ENCODE measurements at regions not wholly inside any gene's neighbourhood (a gene's known extent, or its start where the extent isn't known, plus 50 kb on each side); places are given as distances from the start of the nearest gene placed in this dataset.

- H3K4me1 Mint-ChIP-seq, result peaks cover 28 to 41% of the 10 kb centered on the region in 2 experiments
- Histone ChIP-seq H3K4me2 (ENCODE audit: insufficient read depth, insufficient read length, low read length) (no peak overlapping the region), H3K27ac (ENCODE audit: insufficient read length, low read depth, low read length) (no peak overlapping the region)
These were observed 127.6 kb downstream of the WIF1 start for GRCh38 chr12:64993461-64993860.

More at GRCh38 chr12:64993461-64993860, 127.6 kb downstream of the WIF1 start:
- Mint-ChIP-seq H3K36me3 (ENCODE audit: insufficient read depth in 1 of 3, low read depth in 3 of 3) (peaks cover 23 to 36% (median 32%) of the 10 kb centered on the region in 3 experiments), H3K27me3 (ENCODE audit: low read depth) (peaks cover 3% of the 10 kb centered on the region; the same call in 1 of the 2 replicates), H3K9me3 (peaks cover 29 to 38% of the 10 kb centered on the region in 2 experiments), H3K4me3 (no peak overlapping the region), H3K27ac (no peak overlapping the region)
- H2BK20ac ChIP-seq (ENCODE audit: low read depth, low read length, poor library complexity, severe bottlenecking), result no peak overlapping the region
- no peaks in the 10 kb centered on the region for H4K20me1 ChIP-seq (ENCODE audit: control insufficient read depth, insufficient read depth, insufficient read length)
- no peak overlapping the region for H3K4ac ChIP-seq (ENCODE audit: low read depth, low read length)
- no peak overlapping the region for H4K91ac ChIP-seq (ENCODE audit: insufficient read length, low read depth, low read length)
- H4K8ac ChIP-seq (replicated peaks; ENCODE audit: insufficient read length, low read depth, low read length), result no peak overlapping the region
- peaks cover 9% of the 10 kb centered on the region for H3K9me3 ChIP-seq (ENCODE audit: control insufficient read depth, low read depth, low read length)
- H3K79me2 ChIP-seq (ENCODE audit: insufficient read depth, low read length), result no peaks in the 10 kb centered on the region; the same call in 1 of the 2 replicates
- no peak for DNase-seq
- H3K56ac ChIP-seq (ENCODE audit: insufficient read length, low read depth, low read length), result no peak overlapping the region
- no peak overlapping the region for H2BK120ac ChIP-seq (ENCODE audit: low read depth, low read length, poor library complexity, severe bottlenecking)
- WGBS (ENCODE audit: extremely low coverage, insufficient read length, low lambda C conversion rate), result no CpG with 5 or more reads among the region's 1 CpG
- no peak overlapping the region for H3K9ac ChIP-seq (ENCODE audit: extremely low read depth, insufficient read length, low read length)
- no peak overlapping the region for H3K18ac ChIP-seq (ENCODE audit: insufficient read length, low read depth, low read length)
- H3K14ac ChIP-seq (ENCODE audit: insufficient read depth, low read length), result no peak overlapping the region
- no peaks in the 10 kb centered on the region for H3K27me3 ChIP-seq (ENCODE audit: insufficient read depth, low read length)
- no peak overlapping the region for H4K5ac ChIP-seq (ENCODE audit: insufficient read length, low read depth, low read length)
- peaks cover 15% of the 10 kb centered on the region for H3K4me1 ChIP-seq (ENCODE audit: insufficient read depth, low read length)
- TF ChIP-seq CTCF (conservative IDR thresholded peaks at IDR 0.05), result no peak
- no peak overlapping the region for H2AFZ ChIP-seq (ENCODE audit: low read length)
- no peak overlapping the region for H2AK5ac ChIP-seq (ENCODE audit: insufficient read length, low read length)
- no peak overlapping the region for H2BK5ac ChIP-seq (ENCODE audit: insufficient read length, low read length)
- H3T11ph ChIP-seq (ENCODE audit: low read length), result no peak overlapping the region
- H3K23ac ChIP-seq (ENCODE audit: insufficient read length, low read depth, low read length), result no peak overlapping the region
- H2BK15ac ChIP-seq (ENCODE audit: low read depth, low read length), result no peak overlapping the region
- H2BK12ac ChIP-seq (ENCODE audit: insufficient read length, low read depth, low read length), result no peak overlapping the region
- H3K79me1 ChIP-seq (ENCODE audit: insufficient read depth, low read depth, low read length, poor library complexity, severe bottlenecking), result no peaks in the 10 kb centered on the region
- no peaks in the 10 kb centered on the region for H3K23me2 ChIP-seq (ENCODE audit: insufficient read length, low read depth, low read length, poor library complexity, severe bottlenecking)
